GM21737 (cell line): ENCODE measurements at regions not wholly inside any gene's neighbourhood (a gene's known extent, or its start where the extent isn't known, plus 50 kb on each side); places are given as distances from the start of the nearest gene placed in this dataset.

ENCODE experiments used
- ATAC-seq: cut with Tn5 transposase; IDR thresholded peaks from one replicate; pipeline ENCODE4 v1.9.1; 2021; ENCODE audit warnings: mild to moderate bottlenecking, moderate library complexity; ENCODE audit not compliant: unreplicated experiment

- ATAC-seq, result no peak
Observed at GRCh38 chr1:217214551-217214950, 416.3 kb downstream of the GPATCH2 start.

GRCh38 chr1:217211486-217211885 is 419.4 kb downstream of the GPATCH2 start:
- no peak for ATAC-seq

- ATAC-seq, result no peak
Observed at GRCh38 chr1:217205578-217205977, 425.3 kb downstream of the GPATCH2 start.

GRCh38 chr1:217196616-217197015 is 434.3 kb downstream of the GPATCH2 start:
- ATAC-seq, result no peak

- no peak for ATAC-seq
Observed at GRCh38 chr1:217193151-217193550, 437.7 kb downstream of the GPATCH2 start.

GRCh38 chr1:217191441-217191840 is 439.4 kb downstream of the GPATCH2 start:
- ATAC-seq, result no peak

- no peak for ATAC-seq
Observed at GRCh38 chr1:217190359-217190758, 440.5 kb downstream of the GPATCH2 start.

GRCh38 chr1:217189362-217189761 is 441.5 kb downstream of the GPATCH2 start:
- no peak for ATAC-seq

GRCh38 chr1:217188280-217189237 is 442.3 kb downstream of the GPATCH2 start:
- no peak for ATAC-seq

GRCh38 chr1:217186664-217187063 is 444.2 kb downstream of the GPATCH2 start:
- ATAC-seq, result no peak

- no peak for ATAC-seq
Observed at GRCh38 chr1:217184854-217185253, 446.0 kb downstream of the GPATCH2 start.

GRCh38 chr1:217182992-217183391 is 447.9 kb downstream of the GPATCH2 start:
- ATAC-seq, result no peak

- no peak for ATAC-seq
Observed at GRCh38 chr1:217181756-217182155, 449.1 kb downstream of the GPATCH2 start.

- no peak for ATAC-seq
Observed at GRCh38 chr1:217181176-217181746, 449.6 kb downstream of the GPATCH2 start.

- no peak for ATAC-seq
Observed at GRCh38 chr1:217180443-217180842, 450.4 kb downstream of the GPATCH2 start.

- ATAC-seq, result no peak
Observed at GRCh38 chr1:217164403-217164802, 441.2 kb upstream of the ESRRG start.

GRCh38 chr1:217153361-217153760 is 430.1 kb upstream of the ESRRG start:
- ATAC-seq, result no peak

GRCh38 chr1:217150366-217150765 is 427.1 kb upstream of the ESRRG start:
- ATAC-seq, result no peak

- no peak for ATAC-seq
Observed at GRCh38 chr1:217149791-217150190, 426.6 kb upstream of the ESRRG start.

- ATAC-seq, result no peak
Observed at GRCh38 chr1:217141711-217142110, 418.5 kb upstream of the ESRRG start.

GRCh38 chr1:217140041-217140901 is 417.0 kb upstream of the ESRRG start:
- ATAC-seq, result no peak
